ENCODE measurements at regions not wholly inside any gene's neighbourhood (a gene's known extent, or its start where the extent isn't known, plus 50 kb on each side); places are given as distances from the start of the nearest gene placed in this dataset.

- TF ChIP-seq POLR2AphosphoS5 (IDR thresholded peaks at IDR 0.05; ENCODE audit: low read depth, low read length) (no peak), CTCF (IDR thresholded peaks at IDR 0.05) (no peak)
These were observed 110.1 kb upstream of the UQCRFS1 start for GRCh38 chr19:29323021-29323430.
